ENCODE measurements at regions not wholly inside any gene's neighbourhood (a gene's known extent, or its start where the extent isn't known, plus 50 kb on each side); places are given as distances from the start of the nearest gene placed in this dataset.
A peak's percentile ranks its signal among the peaks of the same experiment; 100 is the strongest.
"Not testable (repeated sequence)": the region's sequence is repeated elsewhere in the genome, so short reads cannot be mapped to it uniquely, and the experiment has no call there.

GRCh38 chr2:64889803-64890202 lies 99.4 kb upstream of the SLC1A4 start:
- 80 to 85% (median 82%) methylated on average over 4 of the region's 4 CpGs for WGBS, 4 donors

GRCh38 chr2:64896572-64896971 lies 92.6 kb upstream of the SLC1A4 start:
- H3K9me3 ChIP-seq; H3K27me3 ChIP-seq; ATAC-seq; intact Hi-C loops (cut with DNase I); DNase-seq; H3K27ac ChIP-seq; H3K36me3 ChIP-seq; H3K4me3 ChIP-seq; H3K4me1 ChIP-seq: not testable (repeated sequence)
- WGBS, 4 donors = 92 to 98% (median 96%) methylated on average over 3 of the region's 3 CpGs

More at GRCh38 chr2:64889803-64890202, 99.4 kb upstream of the SLC1A4 start:
- intact Hi-C loops (cut with DNase I) = no loop called here
- Histone ChIP-seq H3K4me1 (no peaks in the 10 kb centered on the region), H3K27me3 (no peaks in the 10 kb centered on the region), H3K27ac (no peak overlapping the region), H3K36me3 (no peaks in the 10 kb centered on the region), H3K4me3 (no peak overlapping the region), H3K9me3 (peaks cover 0 to 8% (median 0%) of the 10 kb centered on the region in 12 donors)
- TF ChIP-seq CTCF (IDR thresholded peaks at IDR 0.05) (no peak), POLR2A (IDR thresholded peaks at IDR 0.05) (no peak)
- no peak for ATAC-seq
- no peak for DNase-seq

- Histone ChIP-seq H3K27me3 (no peaks in the 10 kb centered on the region), H3K27ac (no peak overlapping the region), H3K4me3 (no peak overlapping the region), H3K9me3 (peaks cover 0 to 6% (median 0%) of the 10 kb centered on the region in 12 donors), H3K4me1 (peaks cover 0 to 7% (median 0%) of the 10 kb centered on the region in 12 donors), H3K36me3 (no peaks in the 10 kb centered on the region)
- intact Hi-C loops (cut with DNase I) = no loop called here
- 86 to 91% (median 90%) methylated on average over 35 to 37 of the region's 37 CpGs for WGBS, 4 donors
- ATAC-seq (no peak), DNase-seq (no peak)
- no peak for TF ChIP-seq POLR2A (IDR thresholded peaks at IDR 0.05)
Measured at GRCh38 chr2:64899081-64899865, 89.9 kb upstream of the SLC1A4 start.

GRCh38 chr2:64899876-64900275 lies 89.3 kb upstream of the SLC1A4 start:
- H3K4me3 ChIP-seq; DNase-seq; intact Hi-C loops (cut with DNase I); ATAC-seq; H3K9me3 ChIP-seq; H3K36me3 ChIP-seq; H3K27me3 ChIP-seq; H3K27ac ChIP-seq: not testable (repeated sequence)
- 92 to 96% (median 94%) methylated on average over 6 of the region's 6 CpGs for WGBS, 4 donors
- peaks cover 0 to 13% (median 0%) of the 10 kb centered on the region in 12 donors for H3K4me1 ChIP-seq

- ATAC-seq = peak in 2 of 4 donors; percentile 44 to 63
Measured at GRCh38 chr2:64904413-64905329, 84.5 kb upstream of the SLC1A4 start.

More at GRCh38 chr2:64904413-64905329, 84.5 kb upstream of the SLC1A4 start:
- Histone ChIP-seq H3K4me1 (peaks cover 0 to 21% (median 0%) of the 10 kb centered on the region in 12 donors), H3K27me3 (no peaks in the 10 kb centered on the region), H3K27ac (peak overlapping the region in 1 of 12 donors; percentile 68), H3K4me3 (no peak overlapping the region), H3K9me3 (peaks cover 0 to 6% (median 0%) of the 10 kb centered on the region in 12 donors), H3K36me3 (no peaks in the 10 kb centered on the region)
- TF ChIP-seq POLR2A (IDR thresholded peaks at IDR 0.05) (no peak), CTCF (IDR thresholded peaks at IDR 0.05) (no peak)
- no peak for DNase-seq
- intact Hi-C loops (cut with DNase I) = no loop called here
- WGBS, 4 donors = 64 to 69% (median 66%) methylated on average over 11 of the region's 11 CpGs
